HG03520 (cell line): ENCODE measurements at regions not wholly inside any gene's neighbourhood (a gene's known extent, or its start where the extent isn't known, plus 50 kb on each side); places are given as distances from the start of the nearest gene placed in this dataset.

Experiments used
- ATAC-seq: cut with Tn5 transposase; IDR thresholded peaks from one replicate; pipeline ENCODE4 v1.9.1; 2021; ENCODE audit warnings: mild to moderate bottlenecking, moderate library complexity; ENCODE audit not compliant: unreplicated experiment

DNA sequence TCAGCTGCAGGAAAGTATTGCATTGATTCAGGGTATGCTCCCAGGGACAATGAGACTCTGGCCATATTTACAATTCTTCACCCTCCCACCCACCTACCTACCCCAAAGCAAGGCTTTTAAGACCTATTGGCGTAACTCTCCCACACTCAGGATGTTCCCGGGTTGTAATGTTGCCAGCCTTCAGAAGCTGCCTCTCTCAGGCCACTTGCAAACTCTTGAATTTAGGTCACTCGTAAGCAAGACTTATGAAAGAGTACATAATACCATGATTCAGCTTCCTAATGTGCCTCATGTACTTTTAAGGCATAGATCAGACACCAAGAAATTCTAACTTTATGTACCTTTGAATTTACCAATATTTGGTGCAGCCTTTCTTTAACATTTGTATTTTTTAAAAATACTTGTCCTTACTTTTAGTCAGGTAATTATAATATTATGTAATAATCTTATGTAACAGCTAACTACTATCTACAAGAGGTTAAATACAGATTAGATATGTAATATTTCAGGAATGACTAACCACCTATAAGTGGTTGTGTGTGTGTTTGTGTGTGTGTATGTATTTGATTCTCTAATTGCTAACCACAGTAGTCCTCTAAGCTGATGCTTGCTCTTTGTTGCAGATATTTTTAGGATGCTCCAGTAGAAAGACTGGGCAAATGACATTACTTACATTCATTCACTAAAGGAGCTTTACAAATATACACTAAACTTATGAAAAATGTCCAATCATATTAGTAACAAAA lies 630.5 kb upstream of the MEF2C start:
- no peak for ATAC-seq

DNA sequence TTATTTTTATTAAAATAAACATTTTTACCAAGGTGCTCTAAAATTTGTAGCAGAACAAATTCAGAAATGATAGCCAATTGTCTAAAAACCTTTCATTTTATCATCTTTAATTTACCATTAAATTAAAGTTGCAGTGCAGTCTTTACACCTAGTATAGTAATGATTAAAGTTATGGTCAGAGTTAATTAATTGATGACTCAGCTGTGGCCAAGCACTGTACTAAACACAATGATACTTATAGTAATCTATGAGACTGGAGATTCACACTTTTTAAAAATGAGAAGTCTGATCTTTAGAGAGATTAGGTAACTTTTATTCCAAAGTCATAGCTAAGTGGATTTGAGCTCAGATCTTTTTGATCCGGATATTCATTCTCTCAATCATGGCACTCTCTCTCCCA lies 621.1 kb upstream of the MEF2C start:
- ATAC-seq, result no peak

DNA sequence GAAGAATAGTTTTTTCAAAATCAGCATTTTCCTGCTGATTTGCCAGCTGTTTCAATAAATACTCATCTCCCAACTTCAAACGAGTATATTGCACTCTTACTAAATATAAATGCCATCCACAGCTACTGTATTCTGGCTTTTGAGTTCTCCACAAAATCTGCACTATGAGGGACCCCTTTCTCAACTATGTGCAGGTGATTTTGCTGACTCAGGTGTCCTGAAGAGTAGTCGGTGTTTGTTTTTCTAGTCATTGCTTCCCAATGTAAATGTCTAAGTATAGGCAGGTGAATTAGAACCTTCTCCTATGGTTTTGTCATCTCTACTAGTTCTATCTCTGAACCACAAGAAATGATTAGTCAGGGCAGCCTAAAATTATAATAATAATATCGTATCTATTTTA lies 616.8 kb upstream of the MEF2C start:
- ATAC-seq, result no peak

DNA sequence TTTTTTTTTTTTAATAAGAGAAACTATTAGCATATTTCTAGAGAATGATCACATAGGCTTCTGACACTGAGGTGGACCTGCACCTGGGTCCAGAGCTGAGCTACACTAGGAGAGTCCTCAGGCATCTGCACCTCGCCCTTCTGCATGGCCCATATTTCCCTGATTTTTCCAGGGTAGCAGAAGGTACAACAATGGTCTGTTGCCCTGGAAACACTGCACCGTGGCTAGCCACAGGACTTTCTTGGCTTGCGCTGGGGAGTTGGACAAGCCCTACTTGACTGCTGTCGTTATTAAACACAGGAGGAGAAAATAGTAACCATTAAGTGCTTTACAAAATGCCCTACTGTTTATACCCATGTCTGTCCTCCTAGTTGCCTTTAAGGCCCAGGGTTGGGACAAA lies 615.7 kb upstream of the MEF2C start:
- ATAC-seq, result no peak

DNA sequence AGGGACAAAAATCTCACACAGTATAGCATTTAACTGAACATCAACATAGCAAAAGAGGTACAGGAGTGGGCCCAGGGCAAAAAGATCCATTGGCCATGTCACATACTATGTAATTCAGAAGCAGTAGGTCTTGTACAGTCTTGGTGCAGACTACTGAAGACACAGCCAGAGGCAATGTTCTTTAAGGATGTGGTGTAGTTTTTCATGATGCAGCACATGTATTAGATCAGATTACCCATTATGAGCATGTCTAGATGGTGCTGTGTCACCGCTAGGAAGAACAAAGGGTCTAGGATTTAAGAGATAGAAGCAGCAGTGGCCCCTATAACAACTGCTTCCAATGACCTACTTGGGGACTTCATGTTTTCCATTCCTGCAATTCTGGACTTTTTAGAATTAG lies 610.4 kb upstream of the MEF2C start:
- no peak for ATAC-seq

DNA sequence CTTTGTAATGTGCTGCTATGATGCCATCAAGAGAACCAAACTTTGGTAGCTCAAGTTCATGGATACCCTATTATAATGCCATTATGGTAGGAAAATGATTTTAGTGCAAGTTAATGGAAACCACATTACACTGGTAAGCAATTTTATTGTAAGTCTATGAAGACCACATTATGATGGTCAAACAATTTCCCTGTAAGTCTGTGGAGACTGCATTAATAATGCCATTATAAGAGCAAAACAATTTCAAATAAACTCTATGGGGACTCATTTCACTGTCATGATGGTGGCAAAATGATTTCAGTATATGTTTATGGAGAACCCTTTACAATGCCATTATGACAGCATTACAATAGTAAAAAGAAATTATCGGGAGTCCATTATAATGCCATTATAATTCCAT lies 602.0 kb upstream of the MEF2C start:
- ATAC-seq, result no peak

DNA sequence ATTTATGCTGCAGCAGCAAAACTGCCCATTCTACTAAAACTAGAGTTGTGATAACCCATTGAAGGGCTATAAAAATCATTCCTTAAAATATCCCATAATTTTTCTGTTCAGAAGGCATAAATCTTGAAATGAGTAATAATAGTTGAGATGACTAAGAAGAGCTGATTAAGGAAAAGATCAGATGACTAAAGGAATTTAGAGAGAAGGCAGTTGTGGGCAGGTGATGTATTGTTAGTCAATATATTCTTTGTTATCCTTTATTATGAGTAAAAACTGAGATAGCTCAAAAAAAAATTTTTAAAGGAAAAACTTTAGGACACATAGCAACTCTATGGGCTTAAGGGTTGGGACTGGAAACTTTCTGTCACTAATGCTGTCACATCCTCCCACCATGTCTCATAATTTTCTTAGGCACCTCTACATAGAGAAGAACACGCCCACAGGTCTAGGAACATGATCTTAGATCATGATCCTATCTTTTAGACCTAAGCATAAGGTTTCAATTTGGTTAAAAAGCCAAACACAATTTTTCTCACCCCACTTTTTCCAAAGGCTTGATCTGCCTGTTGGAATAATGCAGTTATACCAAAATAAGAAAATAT lies 597.5 kb upstream of the MEF2C start:
- ATAC-seq, result no peak

DNA sequence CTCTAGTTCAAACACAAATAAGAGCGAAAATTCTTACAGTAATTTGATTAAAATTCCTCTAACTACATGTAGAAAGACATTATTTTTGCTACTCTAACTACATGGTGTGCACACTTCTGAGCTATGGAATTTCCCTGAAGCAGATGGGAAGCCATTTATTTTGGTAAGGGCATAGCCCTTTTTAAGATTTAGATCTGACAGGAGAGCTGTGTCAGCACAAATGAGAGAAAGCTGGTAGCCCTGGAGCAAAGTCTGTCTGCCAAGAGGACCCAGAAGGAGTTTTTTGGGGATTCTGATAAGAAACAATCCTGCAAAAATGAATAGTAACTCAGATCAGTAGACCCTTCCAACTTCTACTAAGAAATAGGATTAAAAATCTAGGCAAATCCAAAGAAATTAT lies 595.9 kb upstream of the MEF2C start:
- ATAC-seq, result no peak

DNA sequence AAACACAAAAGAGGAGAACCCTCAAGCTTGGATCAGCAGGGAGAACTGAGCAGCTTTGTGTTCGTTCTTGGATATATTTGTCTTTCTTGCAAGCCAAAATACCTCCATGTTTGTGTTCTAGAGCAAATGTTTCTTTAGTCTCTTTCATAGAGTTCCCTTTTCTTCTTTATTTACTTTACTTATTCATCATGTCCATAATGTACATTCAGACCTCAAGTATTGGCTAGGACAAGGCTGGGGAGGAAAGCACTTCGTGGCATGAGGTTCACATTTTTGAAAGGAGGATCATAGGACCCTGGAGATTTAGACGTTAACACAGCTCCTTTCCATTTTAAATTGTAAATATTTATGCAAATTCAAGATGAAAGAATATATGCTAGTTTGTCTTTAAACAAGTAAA lies 590.2 kb upstream of the MEF2C start:
- no peak for ATAC-seq

DNA sequence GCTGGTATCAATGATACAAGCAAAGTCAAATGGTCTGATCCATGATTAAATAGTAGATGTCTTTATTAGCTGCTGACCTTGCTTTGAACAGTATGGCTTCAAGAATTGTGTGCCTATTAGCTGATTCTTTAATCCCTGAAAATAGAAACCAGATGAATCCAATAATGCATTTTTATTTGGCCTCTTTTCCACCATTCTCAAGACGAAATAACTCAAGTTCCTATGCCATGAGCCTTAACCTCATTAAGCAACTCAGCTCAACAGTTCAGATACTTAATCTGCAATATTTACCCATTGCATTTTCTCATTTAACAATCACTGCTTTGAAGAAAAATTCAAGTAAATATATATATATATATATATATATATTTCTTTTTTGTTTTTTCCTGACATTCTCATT lies 588.6 kb upstream of the MEF2C start:
- ATAC-seq, result no peak

DNA sequence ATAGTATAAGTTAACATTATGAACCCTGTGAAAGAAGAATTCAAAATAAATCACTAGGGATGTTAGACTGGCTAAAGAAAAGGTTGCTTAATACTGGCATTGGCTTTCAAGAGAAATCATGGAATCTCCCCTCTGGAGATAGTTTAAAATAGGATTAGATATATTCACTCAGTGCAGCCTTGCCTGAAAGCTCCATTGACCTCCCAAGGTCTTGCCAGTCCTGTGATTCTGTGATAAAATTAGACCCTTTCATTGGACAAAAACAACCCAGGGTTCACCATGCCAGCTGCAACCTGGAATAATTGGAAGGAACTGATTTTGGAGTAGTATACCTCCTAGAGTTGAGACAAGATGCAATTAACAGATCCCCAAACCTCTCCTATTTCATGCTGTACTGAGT lies 588.1 kb upstream of the MEF2C start:
- ATAC-seq, result no peak

DNA sequence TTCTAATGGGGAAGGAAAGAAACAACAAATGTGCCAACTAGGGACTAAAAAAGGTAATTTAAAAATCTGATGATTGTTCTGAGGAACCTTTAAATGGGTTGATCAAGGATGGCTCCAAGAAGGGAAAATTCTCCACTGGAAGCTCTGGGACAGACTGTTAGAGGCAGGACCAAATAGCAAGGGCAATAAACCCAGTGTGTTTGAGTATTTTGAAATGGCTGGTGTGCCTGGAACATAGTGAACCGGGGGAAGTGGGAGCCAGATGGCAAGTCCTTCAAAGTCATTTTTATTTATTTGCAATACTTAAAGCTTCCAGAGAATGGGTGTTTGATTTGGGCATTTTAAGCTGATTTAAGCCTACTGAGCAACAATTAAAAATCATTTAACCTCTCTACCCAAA lies 587.7 kb upstream of the MEF2C start:
- ATAC-seq, result no peak

DNA sequence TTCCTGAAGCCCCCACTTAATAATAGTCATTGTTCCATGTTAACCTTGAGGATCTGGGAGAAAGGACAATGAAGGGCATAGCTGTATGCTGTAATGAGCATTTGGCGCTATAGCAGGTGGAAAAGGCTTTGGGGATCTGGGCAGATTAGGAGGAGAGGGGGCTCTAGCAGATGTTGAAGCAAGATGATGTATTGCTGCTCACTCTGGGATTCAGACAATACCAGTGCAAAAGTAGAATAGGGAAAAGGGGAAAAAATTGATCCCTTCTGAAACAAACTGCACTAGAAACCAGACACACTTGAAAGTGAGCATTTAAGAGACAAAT lies 575.3 kb upstream of the MEF2C start:
- ATAC-seq, result no peak

DNA sequence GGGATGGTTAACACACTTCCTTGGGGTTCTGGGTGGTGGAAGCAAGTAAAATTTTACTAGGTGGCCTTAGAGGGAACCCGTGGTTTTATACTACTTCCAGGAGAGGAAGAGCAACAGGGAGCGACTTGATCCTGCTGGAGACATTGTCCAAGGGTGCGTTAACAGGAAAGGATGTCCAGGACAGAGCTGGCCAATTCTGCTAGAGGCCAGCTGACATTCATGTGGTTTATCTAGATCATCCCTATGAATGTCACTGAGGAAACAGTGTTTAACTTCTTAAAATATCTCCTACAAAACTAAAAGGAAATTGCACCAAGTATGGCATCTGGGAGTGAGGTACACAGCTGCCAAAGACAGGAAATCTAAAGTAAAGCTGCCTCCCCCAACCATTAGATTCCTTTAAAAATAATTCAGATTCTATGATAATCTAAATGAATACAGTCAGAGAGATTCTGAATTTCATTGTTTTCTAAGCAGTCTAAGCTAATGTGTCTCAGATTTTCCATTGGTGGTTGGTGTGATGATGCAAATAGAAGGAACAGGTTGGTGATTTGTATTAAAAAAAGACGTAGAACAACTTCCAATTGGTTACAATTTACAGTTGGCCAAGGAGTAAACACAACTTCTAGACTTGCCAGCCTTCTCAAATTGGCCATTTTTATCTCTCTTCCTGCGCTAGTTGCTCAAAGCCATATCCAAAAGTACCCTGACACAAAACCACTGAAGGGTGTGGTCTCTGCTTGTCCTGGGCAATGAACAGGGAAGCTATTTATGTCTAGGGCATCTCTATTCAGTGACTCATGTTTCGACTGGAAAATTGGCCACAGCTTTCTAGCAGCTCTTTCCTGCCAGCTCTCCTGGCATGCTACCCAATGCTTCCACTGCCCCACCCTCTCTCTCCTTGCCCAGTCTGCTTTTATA lies 574.7 kb upstream of the MEF2C start:
- no peak for ATAC-seq

DNA sequence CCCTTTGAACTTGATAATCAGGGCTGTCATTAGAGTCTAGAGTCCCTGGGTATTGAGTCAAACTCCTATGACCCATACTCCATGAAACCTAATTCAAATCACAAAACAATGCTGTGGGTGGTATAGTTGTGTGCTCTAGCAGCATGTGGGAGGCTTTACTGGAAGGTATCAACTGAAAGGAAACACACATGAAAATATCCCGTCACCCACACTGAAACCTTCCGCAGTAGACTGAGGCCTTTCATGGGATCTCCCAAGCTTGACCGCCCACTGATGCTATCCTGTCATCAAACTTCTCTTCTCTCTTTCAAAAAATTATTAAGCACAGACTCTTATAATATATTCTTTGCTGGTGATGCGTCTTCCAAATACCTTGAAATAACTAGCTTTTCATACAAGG lies 569.1 kb upstream of the MEF2C start:
- ATAC-seq, result no peak

DNA sequence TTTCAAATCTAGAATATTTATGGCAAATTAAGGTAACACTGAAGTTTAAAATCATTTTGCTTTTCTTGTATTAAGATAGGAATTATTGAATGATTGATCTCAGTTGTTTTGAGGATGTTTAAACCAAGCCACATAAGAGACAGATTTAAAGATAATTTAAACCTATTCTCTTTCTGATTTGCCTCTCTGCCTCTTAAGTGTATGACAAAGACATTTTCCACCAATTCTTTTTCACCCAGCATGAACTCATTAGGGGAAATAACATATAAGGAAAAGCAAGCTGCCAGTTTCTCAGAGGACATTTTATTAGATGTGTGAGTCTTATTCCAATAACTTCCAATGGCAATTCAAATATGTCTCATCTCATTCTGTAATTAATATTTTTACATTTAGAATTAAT lies 568.3 kb upstream of the MEF2C start:
- ATAC-seq, result no peak

DNA sequence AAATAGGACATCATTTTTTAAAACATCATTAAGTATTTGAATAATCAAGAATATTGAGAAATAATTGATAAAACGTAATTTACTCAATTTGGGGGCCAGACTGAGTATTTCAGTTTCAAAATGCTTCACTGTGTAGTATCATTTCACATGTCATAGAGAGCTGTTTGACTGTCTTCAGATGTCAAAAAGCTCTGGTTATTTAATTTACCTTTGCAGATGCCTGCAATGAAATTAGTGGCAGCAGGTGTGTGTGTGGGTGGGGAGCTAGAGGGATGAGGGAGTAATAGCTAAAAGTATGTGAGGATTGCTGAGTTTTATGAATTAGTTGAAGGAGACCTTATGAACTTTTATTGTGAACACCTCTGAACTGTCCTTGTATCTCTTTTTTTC lies 567.2 kb upstream of the MEF2C start:
- ATAC-seq, result no peak

DNA sequence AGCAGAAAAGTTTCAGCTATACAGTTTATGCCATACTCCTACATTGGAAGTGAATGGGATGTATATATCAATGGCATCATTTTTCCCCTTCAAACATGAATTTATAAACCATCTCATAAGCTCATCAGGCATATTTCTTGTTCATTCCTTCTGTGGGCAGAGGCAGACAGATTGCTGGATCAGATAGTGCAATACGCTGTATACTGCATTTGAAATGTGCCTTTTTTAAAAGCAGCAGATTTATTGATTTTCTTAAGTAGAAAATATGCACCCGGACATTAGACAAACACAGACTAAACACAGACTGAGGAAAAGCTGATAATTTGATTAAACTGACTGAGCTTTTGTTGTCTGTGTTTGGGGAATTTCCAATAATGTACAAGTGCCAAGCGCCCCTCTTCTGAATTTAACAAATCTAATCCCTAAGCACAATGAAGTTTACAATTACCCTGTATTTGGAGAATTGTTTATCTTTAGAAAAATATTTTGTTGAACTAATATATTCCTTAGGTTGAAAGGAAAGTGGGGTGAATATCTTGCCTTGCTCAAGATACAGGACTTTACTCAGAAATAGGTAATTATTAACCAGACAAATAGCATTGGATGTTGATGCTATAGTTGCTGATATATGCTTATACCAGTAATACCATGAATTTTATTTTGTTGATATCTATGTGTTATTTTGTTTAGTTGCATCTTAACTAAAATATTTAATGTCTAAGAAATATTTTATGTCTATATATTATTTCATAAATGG lies 566.6 kb upstream of the MEF2C start:
- no peak for ATAC-seq

DNA sequence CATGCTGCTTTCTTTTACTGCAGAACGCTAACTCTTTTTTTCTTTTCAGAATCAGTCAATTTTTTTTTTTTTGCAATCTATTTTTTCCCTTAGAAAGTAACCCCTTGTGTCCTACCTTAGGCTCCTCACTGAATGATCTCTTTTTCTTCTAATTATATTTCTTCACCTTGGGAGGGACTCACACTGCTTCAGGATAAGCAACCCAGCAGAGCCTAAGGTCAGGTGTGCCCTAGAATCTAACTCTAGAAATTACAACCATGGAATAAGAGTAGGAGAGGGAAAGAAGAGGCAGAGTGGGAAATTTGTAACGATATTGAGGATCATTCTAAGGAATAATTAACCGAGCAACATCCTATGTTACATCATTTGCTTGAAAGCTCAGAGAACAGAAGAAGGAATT lies 564.0 kb upstream of the MEF2C start:
- no peak for ATAC-seq

DNA sequence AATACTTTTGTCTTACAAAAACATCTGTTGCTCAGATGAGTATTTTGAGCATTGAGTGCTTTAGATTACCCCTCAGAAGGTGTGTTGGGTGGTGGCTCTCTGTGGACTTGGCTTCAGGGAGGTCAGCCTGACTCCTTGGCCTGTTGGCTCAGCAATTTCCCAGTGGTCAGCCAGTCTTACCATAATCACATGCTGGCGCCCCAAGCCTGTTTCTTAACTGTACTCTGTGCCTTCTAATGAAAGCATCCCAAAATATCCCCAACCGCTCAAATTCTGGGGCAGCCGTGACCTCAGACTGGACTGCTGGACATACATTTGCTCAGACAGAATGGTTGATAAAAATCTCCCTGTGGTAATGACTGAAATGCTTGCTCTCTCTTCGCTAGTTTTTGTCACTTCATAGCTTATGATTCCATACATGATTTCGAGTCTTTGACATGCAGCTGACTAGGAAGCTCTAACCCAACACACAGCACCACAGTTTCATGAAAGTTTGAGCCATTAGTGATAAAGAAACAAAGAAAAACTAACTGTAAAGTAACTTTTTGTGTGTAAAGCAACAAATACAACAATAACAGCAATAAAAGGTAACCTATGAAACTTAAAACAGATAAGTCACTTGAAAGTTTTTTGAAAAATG lies 562.2 kb upstream of the MEF2C start:
- no peak for ATAC-seq

DNA sequence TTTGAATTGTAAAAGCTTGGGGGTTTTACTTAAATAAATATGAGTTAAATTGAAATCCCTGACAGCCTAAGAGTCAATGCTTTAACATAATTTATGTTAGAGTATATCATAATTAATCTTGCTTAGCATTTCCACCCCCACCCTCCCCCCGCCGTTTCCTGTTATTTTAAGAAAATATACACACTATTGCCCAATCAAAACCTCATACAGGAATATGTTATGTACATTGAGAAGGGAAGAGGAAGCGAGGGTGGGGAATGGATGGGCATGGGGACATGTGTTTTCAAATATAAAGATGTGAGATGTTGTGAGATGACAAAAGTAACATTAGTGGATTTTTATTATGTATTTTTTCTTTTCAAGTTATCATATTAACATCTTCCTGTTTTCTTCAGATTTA lies 561.1 kb upstream of the MEF2C start:
- ATAC-seq, result no peak
